ENCODE measurements at regions not wholly inside any gene's neighbourhood (a gene's known extent, or its start where the extent isn't known, plus 50 kb on each side); places are given as distances from the start of the nearest gene placed in this dataset.
A peak's percentile ranks its signal among the peaks of the same experiment; 100 is the strongest.

GRCh38 chr5:142508591-142508990 is 177.3 kb downstream of the FGF1 start:
- DNase-seq (ENCODE audit: low read depth in 2 of 2), result no peak

- peak in 1 of 2 donors; percentile 3 for DNase-seq (ENCODE audit: low read depth in 2 of 2)
Measured at GRCh38 chr5:142507531-142508372, 178.1 kb downstream of the FGF1 start.

GRCh38 chr5:142506756-142507155 is 179.1 kb downstream of the FGF1 start:
- DNase-seq (ENCODE audit: low read depth in 2 of 2), result no peak

GRCh38 chr5:142506046-142506445 is 179.8 kb downstream of the FGF1 start:
- DNase-seq (ENCODE audit: low read depth in 2 of 2), result no peak

- no peak for DNase-seq (ENCODE audit: low read depth in 2 of 2)
Measured at GRCh38 chr5:142501890-142502289, 177.1 kb upstream of the SPRY4 start.

GRCh38 chr5:142500227-142500905 is 175.5 kb upstream of the SPRY4 start:
- DNase-seq (ENCODE audit: low read depth in 2 of 2), result no peak

GRCh38 chr5:142499591-142500226 is 174.9 kb upstream of the SPRY4 start:
- DNase-seq (ENCODE audit: low read depth in 2 of 2), result no peak

GRCh38 chr5:142498298-142498697 is 173.5 kb upstream of the SPRY4 start:
- DNase-seq (ENCODE audit: low read depth in 2 of 2), result no peak

- DNase-seq (ENCODE audit: low read depth in 2 of 2), result no peak
Measured at GRCh38 chr5:142495531-142495930, 170.7 kb upstream of the SPRY4 start.

GRCh38 chr5:142493875-142494518 is 169.2 kb upstream of the SPRY4 start:
- no peak for DNase-seq (ENCODE audit: low read depth in 2 of 2)

- DNase-seq (ENCODE audit: low read depth in 2 of 2), result no peak
Measured at GRCh38 chr5:142492781-142493281, 168.0 kb upstream of the SPRY4 start.

GRCh38 chr5:142491679-142492078 is 166.9 kb upstream of the SPRY4 start:
- DNase-seq (ENCODE audit: low read depth in 2 of 2), result no peak

GRCh38 chr5:142491270-142491669 is 166.4 kb upstream of the SPRY4 start:
- DNase-seq (ENCODE audit: low read depth in 2 of 2), result no peak

GRCh38 chr5:142486581-142486980 is 161.8 kb upstream of the SPRY4 start:
- no peak for DNase-seq (ENCODE audit: low read depth in 2 of 2)

GRCh38 chr5:142486020-142486419 is 161.2 kb upstream of the SPRY4 start:
- no peak for DNase-seq (ENCODE audit: low read depth in 2 of 2)

GRCh38 chr5:142484821-142485387 is 160.1 kb upstream of the SPRY4 start:
- no peak for DNase-seq (ENCODE audit: low read depth in 2 of 2)

GRCh38 chr5:142482207-142482606 is 157.4 kb upstream of the SPRY4 start:
- DNase-seq (ENCODE audit: low read depth in 2 of 2), result no peak

GRCh38 chr5:142481410-142481809 is 156.6 kb upstream of the SPRY4 start:
- DNase-seq (ENCODE audit: low read depth in 2 of 2), result no peak

- no peak for DNase-seq (ENCODE audit: low read depth in 2 of 2)
Measured at GRCh38 chr5:142479854-142480519, 155.2 kb upstream of the SPRY4 start.

GRCh38 chr5:142479150-142479549 is 154.3 kb upstream of the SPRY4 start:
- no peak for DNase-seq (ENCODE audit: low read depth in 2 of 2)

GRCh38 chr5:142478113-142478512 is 153.3 kb upstream of the SPRY4 start:
- DNase-seq (ENCODE audit: low read depth in 2 of 2), result no peak

All from activated CD8-positive, alpha-beta memory T cell treated with anti-CD3 and anti-CD28 coated beads for 4 hours (primary cell).